Liver (tissue), 8 donors: ENCODE measurements at regions not wholly inside any gene's neighbourhood (a gene's known extent, or its start where the extent isn't known, plus 50 kb on each side); places are given as distances from the start of the nearest gene placed in this dataset.

ENCODE experiments used
- DNase-seq: peaks from one replicate; pipeline ENCODE4 v3.0.0-alpha.2; 2017; ENCODE audit warnings: low spot score
- H3K27ac ChIP-seq, 2 donors: one replicate each; pipeline ENCODE4 v1.7.0; 2013; ENCODE audit warnings: inconsistent platforms in 2 of 2, low read length in 2 of 2, control low read depth in 1 of 2, low read depth in 1 of 2, mild to moderate bottlenecking in 1 of 2
- H3K27me3 ChIP-seq, 4 donors: one replicate each; pipeline versions ENCODE4 v1.6.1 to v1.7.0; 2013; ENCODE audit warnings: low read length in 3 of 4, inconsistent platforms in 1 of 4, mild to moderate bottlenecking in 1 of 4, moderate library complexity in 1 of 4; ENCODE audit not compliant: control insufficient read depth in 4 of 4, insufficient read depth in 4 of 4
- H3K36me3 ChIP-seq, 4 donors: one replicate each; pipeline versions ENCODE4 v1.6.1 to v1.7.0; 2013; ENCODE audit warnings: low read length in 3 of 4, mild to moderate bottlenecking in 3 of 4, low read depth in 1 of 4, moderate library complexity in 1 of 4; ENCODE audit not compliant: control insufficient read depth in 4 of 4, insufficient read depth in 3 of 4
- H3K4me1 ChIP-seq, 4 donors: one replicate each; pipeline versions ENCODE4 v1.6.1 to v1.7.0; 2013; ENCODE audit warnings: low read length in 3 of 4, mild to moderate bottlenecking in 3 of 4, moderate library complexity in 1 of 4; ENCODE audit not compliant: control insufficient read depth in 4 of 4, insufficient read depth in 4 of 4
- H3K4me3 ChIP-seq, 3 donors: one replicate each; pipeline versions ENCODE4 v1.6.1 to v1.7.0; 2013; ENCODE audit warnings: low read length in 3 of 3, control low read depth in 1 of 3, low read depth in 1 of 3, mild to moderate bottlenecking in 1 of 3
- H3K9ac ChIP-seq, 2 donors: one replicate each; pipeline ENCODE4 v1.7.0; 2013; ENCODE audit warnings: low read length in 2 of 2, mild to moderate bottlenecking in 2 of 2, moderate library complexity in 2 of 2, control low read depth in 1 of 2, low read depth in 1 of 2
- H3K9me3 ChIP-seq, 4 donors: one replicate each; pipeline versions ENCODE4 v1.6.1 to v1.7.0; 2013; ENCODE audit warnings: low read length in 3 of 4; ENCODE audit not compliant: control insufficient read depth in 4 of 4
- EGR1 ChIP-seq, 2 donors: IDR thresholded peaks; 2 replicates each; pipeline ENCODE4 v1.6.1; 2016 to 2018; ENCODE audit warnings: antibody characterized with exemption in 2 of 2, low read depth in 2 of 2
- FOXA2 ChIP-seq: IDR thresholded peaks from 2 replicates; pipeline ENCODE4 v1.6.1; 2016; ENCODE audit warnings: antibody characterized with exemption
- HNF4A ChIP-seq, 2 donors: conservative IDR thresholded peaks; 2 replicates each; pipeline ENCODE4 v1.6.1; 2016; ENCODE audit warnings: antibody characterized with exemption in 2 of 2, mild to moderate bottlenecking in 2 of 2
- JUND ChIP-seq, 2 donors: IDR thresholded peaks; 2 replicates each; pipeline ENCODE4 v1.6.1; 2016; ENCODE audit warnings: antibody characterized with exemption in 2 of 2
- MAX ChIP-seq: IDR thresholded peaks from 2 replicates; pipeline ENCODE4 v1.6.1; 2016; ENCODE audit warnings: antibody characterized with exemption
- NR2F2 ChIP-seq: IDR thresholded peaks from 2 replicates; pipeline ENCODE4 v1.6.1; 2016; ENCODE audit warnings: antibody characterized with exemption
- RAD21 ChIP-seq, 2 donors: IDR thresholded peaks; 2 replicates each; pipeline ENCODE4 v1.6.1; 2016; ENCODE audit warnings: antibody characterized with exemption in 2 of 2, mild to moderate bottlenecking in 2 of 2
- REST ChIP-seq: IDR thresholded peaks from 2 replicates; pipeline ENCODE4 v1.6.1; 2016; ENCODE audit warnings: antibody characterized with exemption, mild to moderate bottlenecking
- RXRA ChIP-seq, 2 donors: IDR thresholded peaks; 2 replicates each; pipeline ENCODE4 v1.6.1; 2017 to 2018; ENCODE audit warnings: antibody characterized with exemption in 2 of 2, mild to moderate bottlenecking in 1 of 2
- SP1 ChIP-seq: IDR thresholded peaks from 2 replicates; pipeline ENCODE4 v1.6.1; 2018; ENCODE audit warnings: antibody characterized with exemption, mild to moderate bottlenecking
- TAF1 ChIP-seq: conservative IDR thresholded peaks from 2 replicates; pipeline ENCODE4 v1.6.1; 2016; ENCODE audit warnings: antibody characterized with exemption, mild to moderate bottlenecking
- YY1 ChIP-seq: IDR thresholded peaks from 2 replicates; pipeline ENCODE4 v1.6.1; 2016; ENCODE audit warnings: antibody characterized with exemption, mild to moderate bottlenecking
- WGBS: extraction: QIAGEN DNeasy Blood & Tissue Kit; methylation state at CpG from one replicate; pipeline ENCODE4 v1.1.7; 2013; 5-methylcytosine and 5-hydroxymethylcytosine counted together
- TF ChIP-seq, protein P1 (sequence below): fragments of 150-350 bp; IDR thresholded peaks from 2 replicates; pipeline ENCODE4 v1.5.1; 2017; ENCODE audit warnings: improper control_type of control experiment, low read depth, low read length; ENCODE audit not compliant: missing input control
- TF ChIP-seq, protein P2 (sequence below): IDR thresholded peaks from 2 replicates; pipeline ENCODE4 v1.6.1; 2016; ENCODE audit warnings: antibody characterized with exemption
- donor health status: healthy.
- donor health status: healthy.
- donor health status: healthy.
- donor health status: healthy.
- donor health status: healthy.

- WGBS, result 45% methylated on average over 1 of the region's 1 CpG
- no peak for DNase-seq
- H3K4me1 ChIP-seq, result no peaks in the 10 kb centered on the region
- no peaks in the 10 kb centered on the region for H3K27me3 ChIP-seq
- no peak overlapping the region for H3K27ac ChIP-seq
- no peaks in the 10 kb centered on the region for H3K9me3 ChIP-seq
- no peak overlapping the region for H3K4me3 ChIP-seq
- H3K9ac ChIP-seq, result no peak overlapping the region
- TF ChIP-seq SP1 (no peak), RAD21 (IDR thresholded peaks at IDR 0.05) (no peak), JUND (IDR thresholded peaks at IDR 0.05) (no peak), TAF1 (no peak), FOXA2 (no peak), EGR1 (IDR thresholded peaks at IDR 0.05; ENCODE audit: low read depth in 2 of 2) (no peak), REST (no peak), YY1 (no peak)
- TF ChIP-seq, protein P1, sequence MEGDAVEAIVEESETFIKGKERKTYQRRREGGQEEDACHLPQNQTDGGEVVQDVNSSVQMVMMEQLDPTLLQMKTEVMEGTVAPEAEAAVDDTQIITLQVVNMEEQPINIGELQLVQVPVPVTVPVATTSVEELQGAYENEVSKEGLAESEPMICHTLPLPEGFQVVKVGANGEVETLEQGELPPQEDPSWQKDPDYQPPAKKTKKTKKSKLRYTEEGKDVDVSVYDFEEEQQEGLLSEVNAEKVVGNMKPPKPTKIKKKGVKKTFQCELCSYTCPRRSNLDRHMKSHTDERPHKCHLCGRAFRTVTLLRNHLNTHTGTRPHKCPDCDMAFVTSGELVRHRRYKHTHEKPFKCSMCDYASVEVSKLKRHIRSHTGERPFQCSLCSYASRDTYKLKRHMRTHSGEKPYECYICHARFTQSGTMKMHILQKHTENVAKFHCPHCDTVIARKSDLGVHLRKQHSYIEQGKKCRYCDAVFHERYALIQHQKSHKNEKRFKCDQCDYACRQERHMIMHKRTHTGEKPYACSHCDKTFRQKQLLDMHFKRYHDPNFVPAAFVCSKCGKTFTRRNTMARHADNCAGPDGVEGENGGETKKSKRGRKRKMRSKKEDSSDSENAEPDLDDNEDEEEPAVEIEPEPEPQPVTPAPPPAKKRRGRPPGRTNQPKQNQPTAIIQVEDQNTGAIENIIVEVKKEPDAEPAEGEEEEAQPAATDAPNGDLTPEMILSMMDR, result no peak
- no peaks in the 10 kb centered on the region for H3K36me3 ChIP-seq
These were observed 1232.0 kb downstream of the STIM2 start for GRCh38 chr4:28092610-28093009.

DNA sequence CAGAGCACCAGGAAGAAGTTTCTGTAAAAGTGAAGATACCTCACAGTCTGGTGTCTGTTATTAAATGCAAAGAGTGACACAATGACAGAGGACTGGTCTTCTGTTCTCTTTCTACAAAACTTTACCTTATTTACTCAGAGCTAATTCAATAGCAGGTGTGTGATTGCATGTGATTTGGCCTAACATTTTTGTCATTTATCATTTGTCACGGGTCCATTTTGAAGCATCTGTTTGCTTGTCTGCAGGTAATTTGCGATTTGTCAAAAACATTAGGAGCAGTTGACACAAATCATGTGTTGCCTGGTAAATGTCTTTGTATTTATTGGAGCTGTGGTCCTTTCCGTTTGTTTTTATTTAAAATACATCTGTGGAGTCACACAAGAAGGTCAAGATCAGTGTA, 1232.4 kb downstream of the STIM2 start:
- 57% methylated on average over 3 of the region's 3 CpGs for WGBS
- no peaks in the 10 kb centered on the region for H3K36me3 ChIP-seq
- no peaks in the 10 kb centered on the region for H3K9me3 ChIP-seq
- TF ChIP-seq EGR1 (IDR thresholded peaks at IDR 0.05; ENCODE audit: low read depth in 2 of 2) (no peak), SP1 (no peak), RXRA (IDR thresholded peaks at IDR 0.05) (no peak), MAX (no peak), RAD21 (IDR thresholded peaks at IDR 0.05) (no peak), YY1 (no peak), JUND (IDR thresholded peaks at IDR 0.05) (no peak), HNF4A (conservative IDR thresholded peaks at IDR 0.05) (no peak), NR2F2 (no peak)
- TF ChIP-seq, protein P2, sequence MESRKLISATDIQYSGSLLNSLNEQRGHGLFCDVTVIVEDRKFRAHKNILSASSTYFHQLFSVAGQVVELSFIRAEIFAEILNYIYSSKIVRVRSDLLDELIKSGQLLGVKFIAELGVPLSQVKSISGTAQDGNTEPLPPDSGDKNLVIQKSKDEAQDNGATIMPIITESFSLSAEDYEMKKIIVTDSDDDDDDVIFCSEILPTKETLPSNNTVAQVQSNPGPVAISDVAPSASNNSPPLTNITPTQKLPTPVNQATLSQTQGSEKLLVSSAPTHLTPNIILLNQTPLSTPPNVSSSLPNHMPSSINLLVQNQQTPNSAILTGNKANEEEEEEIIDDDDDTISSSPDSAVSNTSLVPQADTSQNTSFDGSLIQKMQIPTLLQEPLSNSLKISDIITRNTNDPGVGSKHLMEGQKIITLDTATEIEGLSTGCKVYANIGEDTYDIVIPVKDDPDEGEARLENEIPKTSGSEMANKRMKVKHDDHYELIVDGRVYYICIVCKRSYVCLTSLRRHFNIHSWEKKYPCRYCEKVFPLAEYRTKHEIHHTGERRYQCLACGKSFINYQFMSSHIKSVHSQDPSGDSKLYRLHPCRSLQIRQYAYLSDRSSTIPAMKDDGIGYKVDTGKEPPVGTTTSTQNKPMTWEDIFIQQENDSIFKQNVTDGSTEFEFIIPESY, result no peak
- no peaks in the 10 kb centered on the region for H3K27me3 ChIP-seq
- DNase-seq, result no peak
- no peak overlapping the region for H3K27ac ChIP-seq
- no peak overlapping the region for H3K9ac ChIP-seq
- H3K4me3 ChIP-seq, result no peak overlapping the region
- no peaks in the 10 kb centered on the region for H3K4me1 ChIP-seq
